Breast epithelium (tissue), 4 donors: ENCODE measurements at regions not wholly inside any gene's neighbourhood (a gene's known extent, or its start where the extent isn't known, plus 50 kb on each side); places are given as distances from the start of the nearest gene placed in this dataset.

Experiments used
- DNase-seq, 2 donors: peaks; one replicate each; pipeline ENCODE4 v3.0.0-alpha.2; 2019; ENCODE audit warnings: low spot score in 2 of 2
- H3K27ac ChIP-seq, 2 donors: fragments of 200-600 bp; sonication (generic) in 1 of 2; one replicate each; pipeline ENCODE4 v1.5.1; 2016 to 2019; ENCODE audit warnings: mild to moderate bottlenecking in 1 of 2
- H3K27me3 ChIP-seq, 2 donors: fragments of 200-600 bp; sonication (generic) in 1 of 2; one replicate each; pipeline versions ENCODE4 v1.5.1 to v1.6.0; 2017 to 2019; ENCODE audit warnings: control low read depth in 1 of 2, mild to moderate bottlenecking in 1 of 2
- H3K36me3 ChIP-seq: fragments of 200-600 bp; one replicate; pipeline ENCODE4 v1.5.1; 2019
- H3K4me1 ChIP-seq, 2 donors: fragments of 200-600 bp; sonication (generic); one replicate each; pipeline ENCODE4 v1.5.1; 2016 to 2019; ENCODE audit warnings: control low read depth in 1 of 2
- H3K4me3 ChIP-seq, 3 donors: fragments of 200-600 bp; sonication (generic); 1 replicate in 2 of 3; 2 replicates in 1 of 3; pipeline ENCODE4 v1.5.1; 2016 to 2019; ENCODE audit warnings: mild to moderate bottlenecking in 3 of 3, moderate library complexity in 2 of 3
- H3K9me3 ChIP-seq, 2 donors: fragments of 200-600 bp; sonication (generic) in 1 of 2; one replicate each; pipeline ENCODE4 v1.5.1; 2016 to 2019; ENCODE audit warnings: control low read depth in 1 of 2
- POLR2A ChIP-seq: fragments of 450-650 bp; IDR thresholded peaks from one replicate; pipeline ENCODE4 v1.6.1; 2016; ENCODE audit warnings: antibody characterized with exemption, mild to moderate bottlenecking, moderate library complexity
- POLR2AphosphoS5 ChIP-seq, 3 donors: sonication (generic); formaldehyde crosslinking; IDR thresholded peaks; one replicate each; pipeline ENCODE4 v1.6.1; 2017; ENCODE audit warnings: antibody characterized with exemption in 3 of 3
- intact Hi-C: fragments of 100-400 bp; cut with DNase I; formaldehyde crosslinking; loops from one replicate; pipeline ENCODE4 v1.15.1; 2023; ENCODE audit warnings: low total_unique reads
- TF ChIP-seq, protein P1 (sequence below), 3 donors: fragments of 450-650 bp; IDR thresholded peaks; one replicate each; pipeline ENCODE4 v1.5.1; 2016 to 2017; ENCODE audit warnings: antibody characterized with exemption in 3 of 3, mild to moderate bottlenecking in 3 of 3, moderate library complexity in 3 of 3

DNA sequence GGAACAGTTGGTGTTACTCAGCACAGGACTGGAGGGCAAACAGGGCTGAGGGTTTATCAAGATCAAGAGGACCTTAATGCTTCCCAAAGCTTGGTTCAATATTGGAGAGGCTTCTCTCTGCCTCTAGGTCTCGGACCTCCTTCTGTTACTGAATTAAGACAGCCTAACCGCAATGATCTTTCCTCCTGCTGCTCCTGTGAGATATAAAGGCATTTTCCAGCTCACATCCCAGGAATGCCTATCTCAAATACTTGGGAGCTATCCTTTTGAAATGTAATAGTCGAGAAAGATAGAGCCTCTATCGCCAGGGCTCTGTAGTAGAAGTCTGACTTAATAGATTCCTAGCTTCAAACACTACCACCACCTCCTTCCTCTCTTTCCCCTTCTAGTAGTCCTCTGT is 1475.0 kb downstream of the SLITRK1 start:
- H3K27me3 ChIP-seq = no peaks in the 10 kb centered on the region
- no peak overlapping the region for H3K27ac ChIP-seq
- H3K9me3 ChIP-seq = no peaks in the 10 kb centered on the region
- DNase-seq = no peak
- H3K4me3 ChIP-seq = no peak overlapping the region
- H3K4me1 ChIP-seq = no peaks in the 10 kb centered on the region
- TF ChIP-seq POLR2AphosphoS5 (IDR thresholded peaks at IDR 0.05) = no peak
- no peak for TF ChIP-seq POLR2A
- TF ChIP-seq, protein P1, sequence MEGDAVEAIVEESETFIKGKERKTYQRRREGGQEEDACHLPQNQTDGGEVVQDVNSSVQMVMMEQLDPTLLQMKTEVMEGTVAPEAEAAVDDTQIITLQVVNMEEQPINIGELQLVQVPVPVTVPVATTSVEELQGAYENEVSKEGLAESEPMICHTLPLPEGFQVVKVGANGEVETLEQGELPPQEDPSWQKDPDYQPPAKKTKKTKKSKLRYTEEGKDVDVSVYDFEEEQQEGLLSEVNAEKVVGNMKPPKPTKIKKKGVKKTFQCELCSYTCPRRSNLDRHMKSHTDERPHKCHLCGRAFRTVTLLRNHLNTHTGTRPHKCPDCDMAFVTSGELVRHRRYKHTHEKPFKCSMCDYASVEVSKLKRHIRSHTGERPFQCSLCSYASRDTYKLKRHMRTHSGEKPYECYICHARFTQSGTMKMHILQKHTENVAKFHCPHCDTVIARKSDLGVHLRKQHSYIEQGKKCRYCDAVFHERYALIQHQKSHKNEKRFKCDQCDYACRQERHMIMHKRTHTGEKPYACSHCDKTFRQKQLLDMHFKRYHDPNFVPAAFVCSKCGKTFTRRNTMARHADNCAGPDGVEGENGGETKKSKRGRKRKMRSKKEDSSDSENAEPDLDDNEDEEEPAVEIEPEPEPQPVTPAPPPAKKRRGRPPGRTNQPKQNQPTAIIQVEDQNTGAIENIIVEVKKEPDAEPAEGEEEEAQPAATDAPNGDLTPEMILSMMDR (IDR thresholded peaks at IDR 0.05) = no peak
- no peaks in the 10 kb centered on the region for H3K36me3 ChIP-seq
- intact Hi-C loops = no loop called here

DNA sequence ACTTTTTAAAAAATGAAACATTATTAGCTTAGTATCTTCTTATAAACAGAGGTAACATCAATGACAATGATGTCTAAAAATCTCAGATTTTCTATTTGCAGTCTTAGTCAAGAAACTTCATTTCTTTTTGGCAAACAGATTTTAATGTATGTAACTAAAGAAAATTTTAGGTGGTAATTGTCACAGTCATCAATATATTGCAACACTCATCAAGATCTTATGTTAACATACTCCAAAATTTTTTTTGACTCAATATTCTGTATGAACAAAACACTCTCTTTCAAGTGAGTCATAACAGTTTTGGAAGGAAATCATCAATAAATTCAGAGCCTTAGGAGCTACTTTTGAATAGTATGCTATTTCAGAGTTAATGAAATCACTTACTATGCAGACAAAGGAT is 1507.6 kb downstream of the SLITRK1 start:
- Histone ChIP-seq H3K4me1 (no peaks in the 10 kb centered on the region), H3K4me3 (no peak overlapping the region), H3K27ac (no peak overlapping the region), H3K9me3 (no peaks in the 10 kb centered on the region), H3K27me3 (no peaks in the 10 kb centered on the region), H3K36me3 (no peaks in the 10 kb centered on the region)
- intact Hi-C loops = no loop called here
- no peak for DNase-seq
- no peak for TF ChIP-seq POLR2A

DNA sequence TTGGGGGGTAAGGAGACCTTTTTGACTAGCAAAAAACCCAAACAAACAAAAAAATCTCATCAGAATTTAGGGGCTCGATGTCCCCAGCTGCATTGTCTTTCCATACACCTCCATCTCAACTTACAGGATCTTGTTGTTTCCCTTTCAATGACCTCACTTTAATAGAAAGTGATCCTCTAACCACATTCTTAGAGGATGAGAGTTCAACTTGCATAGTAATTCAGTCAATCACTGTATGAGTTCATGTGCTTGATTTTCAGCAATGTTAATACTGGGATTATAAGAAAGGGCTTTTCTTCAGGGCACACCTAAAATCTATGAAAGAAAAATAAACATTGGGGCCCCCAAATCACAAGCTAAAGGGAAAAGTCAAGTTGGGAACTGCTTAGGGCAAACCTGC is 1512.0 kb downstream of the SLITRK1 start:
- Histone ChIP-seq H3K36me3 (no peaks in the 10 kb centered on the region), H3K4me1 (no peaks in the 10 kb centered on the region), H3K4me3 (no peak overlapping the region), H3K27ac (no peak overlapping the region), H3K9me3 (no peaks in the 10 kb centered on the region), H3K27me3 (no peaks in the 10 kb centered on the region)
- no peak for TF ChIP-seq POLR2AphosphoS5 (IDR thresholded peaks at IDR 0.05)
- TF ChIP-seq, protein P1 (IDR thresholded peaks at IDR 0.05) = no peak
- no peak for TF ChIP-seq POLR2A
- intact Hi-C loops = no loop called here
- DNase-seq = no peak

DNA sequence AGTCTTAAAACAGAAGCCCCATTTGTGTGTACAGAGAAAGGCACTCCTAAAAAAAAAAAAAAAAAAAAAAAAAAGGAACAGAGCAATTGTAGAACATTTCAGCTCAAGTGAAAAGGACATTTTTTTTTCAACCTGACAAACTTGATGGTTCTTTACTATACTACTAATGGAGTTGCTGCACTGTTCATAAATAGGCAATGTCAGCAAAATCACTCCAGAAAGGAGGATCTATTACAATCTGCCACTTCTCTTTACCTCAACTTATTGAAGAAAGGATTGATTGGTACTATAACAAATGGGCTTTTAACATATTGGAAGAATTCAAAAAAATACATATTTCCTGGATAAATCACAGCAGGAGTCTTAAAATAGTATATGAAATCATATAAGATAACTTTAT is 1517.7 kb downstream of the SLITRK1 start:
- Histone ChIP-seq H3K27ac (no peak overlapping the region), H3K36me3 (no peaks in the 10 kb centered on the region), H3K9me3 (no peaks in the 10 kb centered on the region), H3K4me3 (no peak overlapping the region), H3K27me3 (no peaks in the 10 kb centered on the region), H3K4me1 (no peaks in the 10 kb centered on the region)
- intact Hi-C loops = no loop called here
- no peak for DNase-seq
- TF ChIP-seq, protein P1 (IDR thresholded peaks at IDR 0.05) = no peak
- TF ChIP-seq POLR2A (no peak), POLR2AphosphoS5 (IDR thresholded peaks at IDR 0.05) (no peak)

DNA sequence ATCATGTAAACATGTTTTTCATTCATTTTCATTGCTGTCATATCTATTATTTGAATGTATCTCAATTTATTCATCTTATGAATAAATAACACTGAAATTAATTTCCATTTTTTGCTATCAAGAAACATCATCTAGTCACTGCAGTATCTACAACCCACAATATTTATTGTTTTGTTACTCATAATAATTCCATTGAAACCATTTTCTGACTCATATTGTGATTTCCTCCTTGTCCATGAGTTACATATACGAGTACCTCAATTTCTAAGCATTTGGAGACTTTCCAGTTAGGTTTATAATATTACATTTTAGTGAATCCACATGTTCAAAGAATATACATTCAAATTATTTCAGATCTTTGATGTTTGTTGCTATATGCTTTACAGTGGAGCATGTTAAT is 1524.0 kb downstream of the SLITRK1 start:
- intact Hi-C loops = no loop called here
- Histone ChIP-seq H3K27ac (no peak overlapping the region), H3K9me3 (no peaks in the 10 kb centered on the region), H3K36me3 (no peaks in the 10 kb centered on the region), H3K4me3 (no peak overlapping the region), H3K4me1 (no peaks in the 10 kb centered on the region), H3K27me3 (no peaks in the 10 kb centered on the region)
- no peak for DNase-seq
- no peak for TF ChIP-seq POLR2AphosphoS5 (IDR thresholded peaks at IDR 0.05)
- no peak for TF ChIP-seq POLR2A
- TF ChIP-seq, protein P1 (IDR thresholded peaks at IDR 0.05) = no peak
